GM23248 (cell line): ENCODE measurements at regions not wholly inside any gene's neighbourhood (a gene's known extent, or its start where the extent isn't known, plus 50 kb on each side); places are given as distances from the start of the nearest gene placed in this dataset.

Experiments
- DNase-seq: peaks from one replicate; pipeline ENCODE4 v3.0.0-alpha.2; 2015
- H2AFZ ChIP-seq: fragments of 200-600 bp; sonication (generic); 2 replicates; pipeline ENCODE4 v1.6.1; 2016; ENCODE audit warnings: antibody characterized with exemption
- H3F3A ChIP-seq: fragments of 200-600 bp; sonication (generic); 2 replicates; pipeline ENCODE4 v1.6.1; 2016; ENCODE audit warnings: mild to moderate bottlenecking, antibody characterized with exemption, mixed run types; ENCODE audit not compliant: insufficient read depth
- H3K27ac ChIP-seq: fragments of 200-600 bp; sonication (generic); 2 replicates; pipeline ENCODE4 v1.5.1; 2016; ENCODE audit warnings: mild to moderate bottlenecking
- H3K27me3 ChIP-seq: fragments of 200-600 bp; sonication (generic); replicated peaks from 2 replicates; pipeline ENCODE4 v1.6.1; 2016; ENCODE audit warnings: mild to moderate bottlenecking; ENCODE audit not compliant: insufficient read depth
- H3K36me3 ChIP-seq: fragments of 200-600 bp; sonication (generic); 2 replicates; pipeline ENCODE4 v1.6.1; 2016; ENCODE audit warnings: low read depth, mild to moderate bottlenecking
- H3K4me1 ChIP-seq: fragments of 200-600 bp; sonication (generic); 2 replicates; pipeline ENCODE4 v1.6.1; 2016; ENCODE audit warnings: mild to moderate bottlenecking; ENCODE audit not compliant: insufficient read depth
- H3K4me2 ChIP-seq: fragments of 200-600 bp; sonication (generic); one replicate; pipeline ENCODE4 v1.6.1; 2016; ENCODE audit warnings: mild to moderate bottlenecking; ENCODE audit not compliant: unreplicated experiment
- H3K4me3 ChIP-seq: fragments of 200-600 bp; sonication (generic); 2 replicates; pipeline ENCODE4 v1.5.1; 2016; ENCODE audit warnings: mild to moderate bottlenecking
- H3K79me2 ChIP-seq: fragments of 200-600 bp; sonication (generic); 2 replicates; pipeline ENCODE4 v1.6.1; 2016; ENCODE audit warnings: mild to moderate bottlenecking; ENCODE audit not compliant: insufficient read depth
- H3K9ac ChIP-seq: fragments of 200-600 bp; sonication (generic); 2 replicates; pipeline ENCODE4 v1.6.1; 2016; ENCODE audit warnings: mild to moderate bottlenecking
- H3K9me2 ChIP-seq: fragments of 200-600 bp; sonication (generic); 2 replicates; pipeline ENCODE4 v1.6.1; 2016; ENCODE audit warnings: mixed run types, mild to moderate bottlenecking, moderate library complexity; ENCODE audit not compliant: insufficient read depth
- H3K9me3 ChIP-seq: fragments of 200-600 bp; sonication (generic); one replicate; pipeline ENCODE4 v1.6.1; 2017; ENCODE audit warnings: low read depth
- H4K20me1 ChIP-seq: fragments of 200-600 bp; sonication (generic); 2 replicates; pipeline ENCODE4 v1.6.0; 2016; ENCODE audit not compliant: insufficient read depth
- EZH2 ChIP-seq: fragments of 200-600 bp; sonication (generic); IDR thresholded peaks from 2 replicates; pipeline ENCODE4 v1.6.1; 2018; ENCODE audit warnings: antibody characterized with exemption, mild to moderate bottlenecking; ENCODE audit not compliant: insufficient read depth, poor library complexity, severe bottlenecking
- EZH2phosphoT487 ChIP-seq: fragments of 200-600 bp; sonication (generic); IDR thresholded peaks from 2 replicates; pipeline ENCODE4 v1.6.1; 2018; ENCODE audit warnings: antibody characterized with exemption, moderate library complexity, mild to moderate bottlenecking, low read depth; ENCODE audit not compliant: insufficient read depth
- WGBS, 2 experiments: methylation state at CpG; one replicate each; pipeline ENCODE4 v1.1.6; 2015 to 2017; ENCODE audit warnings: low lambda C conversion rate in 2 of 2, low coverage in 1 of 2; ENCODE audit errors: missing lambda C conversion rate in 2 of 2; 5-methylcytosine and 5-hydroxymethylcytosine counted together
- in situ Hi-C: fragments of 300-500 bp; cut with MboI; formaldehyde crosslinking; loops from 2 replicates; pipeline ENCODE4 v1.15.0; 2020

DNA sequence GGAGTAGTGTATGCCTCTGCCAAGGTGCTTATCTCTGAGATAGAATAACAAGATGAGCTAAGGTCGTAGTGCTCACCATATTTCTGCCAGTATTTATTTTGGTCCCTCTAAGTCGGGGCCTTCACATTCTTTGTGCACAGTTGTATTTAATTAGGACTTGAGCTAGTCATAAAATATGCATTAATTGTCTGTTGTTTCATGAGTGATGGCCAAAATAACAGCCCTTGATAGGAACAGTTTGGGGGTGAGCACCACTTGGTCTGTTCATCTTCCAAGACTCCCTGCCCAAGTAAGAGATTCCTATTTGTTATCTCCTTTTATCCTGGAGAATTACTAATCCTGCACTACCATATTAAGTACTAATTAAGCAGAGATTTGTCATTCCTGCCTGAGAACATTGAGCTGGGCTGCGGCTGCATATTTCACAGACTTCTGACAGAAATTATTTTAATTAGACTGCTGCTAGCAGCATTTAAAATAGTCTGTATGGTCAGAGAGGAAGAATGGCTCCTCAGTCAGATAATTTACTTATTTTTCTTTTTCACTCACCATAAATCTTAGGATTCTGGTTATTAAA, 435.1 kb downstream of the MTX2 start:
- no peaks in the 10 kb centered on the region for H3K9me2 ChIP-seq
- H4K20me1 ChIP-seq = no peaks in the 10 kb centered on the region
- H3K36me3 ChIP-seq = no peaks in the 10 kb centered on the region
- 0 out of 2 replicates have a peak, but pooled peaks cover 13% of the 10 kb centered on the region for H3F3A ChIP-seq
- no peaks in the 10 kb centered on the region for H3K79me2 ChIP-seq
- peak; percentile 16 for DNase-seq
- no peaks in the 10 kb centered on the region for H3K27me3 ChIP-seq
- in situ Hi-C loops = no loop called here
- H3K9me3 ChIP-seq = no peaks in the 10 kb centered on the region
- peak overlapping the region; percentile 48 for H2AFZ ChIP-seq
- no peak overlapping the region for H3K4me3 ChIP-seq
- H3K27ac ChIP-seq = no peak overlapping the region
- peaks cover 17% of the 10 kb centered on the region for H3K4me1 ChIP-seq
- H3K4me2 ChIP-seq = peak overlapping the region; percentile 16
- H3K9ac ChIP-seq = no peak overlapping the region
- TF ChIP-seq EZH2phosphoT487 = no peak
- TF ChIP-seq EZH2 = no peak
- WGBS, 2 experiments = 15 to 18% methylated on average over 3 of the region's 3 CpGs

GRCh38 chr2:176709149-176709951, 440.1 kb downstream of the MTX2 start:
- peak overlapping the region; percentile 19; the same call in 1 of the 2 replicates for H3K27ac ChIP-seq
- TF ChIP-seq EZH2 (no peak), EZH2phosphoT487 (no peak)
- H3K9ac ChIP-seq = no peak overlapping the region
- in situ Hi-C loops = no loop called here
- no peaks in the 10 kb centered on the region for H3K27me3 ChIP-seq
- H3K4me3 ChIP-seq = peak overlapping the region; percentile 38
- H3K9me3 ChIP-seq = no peaks in the 10 kb centered on the region
- H3K9me2 ChIP-seq = no peaks in the 10 kb centered on the region
- peak overlapping the region; percentile 73 for H3K4me2 ChIP-seq
- DNase-seq = peak; percentile 65
- H3F3A ChIP-seq = 0 out of 2 replicates have a peak, but pooled peaks cover 7% of the 10 kb centered on the region
- peaks cover 19% of the 10 kb centered on the region for H3K4me1 ChIP-seq
- H4K20me1 ChIP-seq = no peaks in the 10 kb centered on the region
- no peaks in the 10 kb centered on the region for H3K79me2 ChIP-seq
- no peaks in the 10 kb centered on the region for H3K36me3 ChIP-seq
- 29 to 33% methylated on average over 18 of the region's 18 CpGs for WGBS, 2 experiments
- peak overlapping the region; percentile 52 for H2AFZ ChIP-seq

GRCh38 chr2:176709991-176710390, 440.7 kb downstream of the MTX2 start:
- Histone ChIP-seq H3K9me2 (no peaks in the 10 kb centered on the region), H3K79me2 (no peaks in the 10 kb centered on the region), H3K36me3 (no peaks in the 10 kb centered on the region), H3K27me3 (no peaks in the 10 kb centered on the region), H3K4me3 (peak overlapping the region; percentile 38), H2AFZ (peak overlapping the region; percentile 52), H3K27ac (no peak overlapping the region), H3K9ac (no peak overlapping the region), H3K9me3 (no peaks in the 10 kb centered on the region), H4K20me1 (no peaks in the 10 kb centered on the region), H3F3A (0 out of 2 replicates have a peak, but pooled peaks cover 5% of the 10 kb centered on the region), H3K4me1 (peaks cover 12% of the 10 kb centered on the region), H3K4me2 (peak overlapping the region; percentile 73)
- TF ChIP-seq EZH2phosphoT487 (no peak), EZH2 (no peak)
- in situ Hi-C loops = no loop called here
- 38 to 39% methylated on average over 2 of the region's 2 CpGs for WGBS, 2 experiments
- no peak for DNase-seq

- no peak for DNase-seq
- Histone ChIP-seq H3K79me2 (no peaks in the 10 kb centered on the region), H3F3A (0 out of 2 replicates have a peak, but pooled peaks cover 5% of the 10 kb centered on the region), H3K4me2 (no peak overlapping the region), H3K27ac (no peak overlapping the region), H3K36me3 (no peaks in the 10 kb centered on the region), H3K27me3 (no peaks in the 10 kb centered on the region), H2AFZ (no peak overlapping the region), H3K9ac (no peak overlapping the region), H3K9me3 (no peaks in the 10 kb centered on the region), H3K9me2 (no peaks in the 10 kb centered on the region), H3K4me3 (no peak overlapping the region), H4K20me1 (no peaks in the 10 kb centered on the region), H3K4me1 (peaks cover 12% of the 10 kb centered on the region)
- WGBS, 2 experiments = 94 to 96% methylated on average over 7 of the region's 7 CpGs
- in situ Hi-C loops = no loop called here
- no peak for TF ChIP-seq EZH2phosphoT487
- no peak for TF ChIP-seq EZH2
These were observed 441.5 kb downstream of the MTX2 start for GRCh38 chr2:176710657-176711186.
